SK-N-SH treated with all-trans-retinoic acid at 6 μM for 48 hours (cell line): ENCODE measurements at regions not wholly inside any gene's neighbourhood (a gene's known extent, or its start where the extent isn't known, plus 50 kb on each side); places are given as distances from the start of the nearest gene placed in this dataset.

Source experiments
- ARNTL ChIP-seq: fragments of 450-650 bp; formaldehyde crosslinking; IDR thresholded peaks from 2 replicates; pipeline ENCODE4 v1.5.0; 2020; ENCODE audit warnings: low read depth, mild to moderate bottlenecking, moderate library complexity, borderline replicate concordance
- CREB5 ChIP-seq: fragments of 250-450 bp; sonication (Bioruptor Pico); IDR thresholded peaks from 2 replicates; pipeline ENCODE4 v1.5.1; 2020; ENCODE audit warnings: low read depth, mild to moderate bottlenecking, moderate library complexity
- OSR1 ChIP-seq: fragments of 250-450 bp; sonication (Bioruptor Pico); IDR thresholded peaks from 2 replicates; pipeline ENCODE4 v1.8.0; 2022; ENCODE audit warnings: moderate library complexity, mild to moderate bottlenecking, inconsistent platforms
- PATZ1 ChIP-seq: fragments of 250-450 bp; sonication (Bioruptor Pico); IDR thresholded peaks from 2 replicates; pipeline ENCODE4 v1.8.0; 2020; ENCODE audit warnings: mild to moderate bottlenecking, moderate library complexity, borderline replicate concordance
- POU6F1 ChIP-seq: fragments of 250-450 bp; sonication (Bioruptor Pico); IDR thresholded peaks from 2 replicates; pipeline ENCODE4 v1.8.0; 2021; ENCODE audit warnings: low read depth, mild to moderate bottlenecking, moderate library complexity, borderline replicate concordance
- PPARA ChIP-seq: fragments of 250-450 bp; sonication (Bioruptor Pico); IDR thresholded peaks from 2 replicates; pipeline ENCODE4 v1.5.0; 2020; ENCODE audit warnings: mild to moderate bottlenecking, borderline replicate concordance
- RARB ChIP-seq: fragments of 250-450 bp; sonication (Bioruptor Pico); IDR thresholded peaks from 2 replicates; pipeline ENCODE4 v1.8.0; 2021; ENCODE audit warnings: mild to moderate bottlenecking, moderate library complexity
- ZC3H10 ChIP-seq: fragments of 250-450 bp; sonication (Bioruptor Pico); IDR thresholded peaks from 2 replicates; pipeline ENCODE4 v1.5.1; 2021; ENCODE audit warnings: mild to moderate bottlenecking, moderate library complexity
- ZFP30 ChIP-seq: fragments of 450-650 bp; formaldehyde crosslinking; IDR thresholded peaks from 2 replicates; pipeline ENCODE4 v1.5.0; 2022; ENCODE audit warnings: mild to moderate bottlenecking, moderate library complexity

GRCh38 chr15:83352119-83352518 is 67.7 kb upstream of the BNC1 start:
- TF ChIP-seq POU6F1 (CRISPR knock-in tag) (no peak), RARB (CRISPR knock-in tag) (no peak), OSR1 (CRISPR knock-in tag) (no peak), PPARA (CRISPR knock-in tag) (no peak), ZFP30 (no peak), CREB5 (no peak), ARNTL (no peak), ZC3H10 (CRISPR knock-in tag) (no peak), PATZ1 (no peak)
